ENCODE measurements at regions not wholly inside any gene's neighbourhood (a gene's known extent, or its start where the extent isn't known, plus 50 kb on each side); places are given as distances from the start of the nearest gene placed in this dataset.

DNA sequence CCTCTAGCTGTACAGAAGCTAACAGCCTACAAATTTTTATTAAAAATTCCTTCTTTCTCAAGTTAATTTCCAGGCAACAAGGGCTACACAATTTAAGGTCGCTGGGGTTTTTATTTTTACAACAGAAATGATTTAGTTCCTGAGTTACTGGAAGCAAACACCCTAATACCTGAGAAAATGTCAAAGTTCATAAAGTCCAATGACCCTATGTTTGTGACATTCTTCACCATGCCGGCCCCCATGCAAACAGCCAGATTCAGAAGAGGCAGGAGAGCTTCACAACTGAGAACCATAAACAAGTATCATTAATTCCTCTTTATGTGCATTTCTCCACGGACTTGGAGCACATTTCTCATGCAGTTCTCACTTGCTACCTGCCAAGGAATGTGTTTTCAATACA is 236.2 kb upstream of the EGLN3 start (continued):
- TF ChIP-seq, protein P1, sequence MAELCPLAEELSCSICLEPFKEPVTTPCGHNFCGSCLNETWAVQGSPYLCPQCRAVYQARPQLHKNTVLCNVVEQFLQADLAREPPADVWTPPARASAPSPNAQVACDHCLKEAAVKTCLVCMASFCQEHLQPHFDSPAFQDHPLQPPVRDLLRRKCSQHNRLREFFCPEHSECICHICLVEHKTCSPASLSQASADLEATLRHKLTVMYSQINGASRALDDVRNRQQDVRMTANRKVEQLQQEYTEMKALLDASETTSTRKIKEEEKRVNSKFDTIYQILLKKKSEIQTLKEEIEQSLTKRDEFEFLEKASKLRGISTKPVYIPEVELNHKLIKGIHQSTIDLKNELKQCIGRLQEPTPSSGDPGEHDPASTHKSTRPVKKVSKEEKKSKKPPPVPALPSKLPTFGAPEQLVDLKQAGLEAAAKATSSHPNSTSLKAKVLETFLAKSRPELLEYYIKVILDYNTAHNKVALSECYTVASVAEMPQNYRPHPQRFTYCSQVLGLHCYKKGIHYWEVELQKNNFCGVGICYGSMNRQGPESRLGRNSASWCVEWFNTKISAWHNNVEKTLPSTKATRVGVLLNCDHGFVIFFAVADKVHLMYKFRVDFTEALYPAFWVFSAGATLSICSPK (IDR thresholded peaks at IDR 0.05; ENCODE audit: borderline replicate concordance) = no peak
- TF ChIP-seq ZNF444 (CRISPR knock-in tag; IDR thresholded peaks at IDR 0.05) (no peak), ZC3H8 (IDR thresholded peaks at IDR 0.05) (no peak), ILK (tag; IDR thresholded peaks at IDR 0.05; ENCODE audit: borderline replicate concordance, low read depth) (no peak), SMAD1 (IDR thresholded peaks at IDR 0.05; ENCODE audit: low read depth, low read length, partially characterized antibody) (no peak), NCOR1 (IDR thresholded peaks at IDR 0.05) (no peak), PPARD (CRISPR knock-in tag; IDR thresholded peaks at IDR 0.05) (no peak), HEY1 (CRISPR knock-in tag; IDR thresholded peaks at IDR 0.05; ENCODE audit: borderline replicate concordance) (no peak), MYNN (IDR thresholded peaks at IDR 0.05) (no peak), MYNN (CRISPR knock-in tag; IDR thresholded peaks at IDR 0.05) (no peak), CBFA2T2 (conservative IDR thresholded peaks at IDR 0.05) (no peak), STAT5A (IDR thresholded peaks at IDR 0.05; ENCODE audit: borderline replicate concordance, low read length) (no peak)

- Histone ChIP-seq H2AFZ (ENCODE audit: low read depth, low read length) (no peak overlapping the region), H3K4me3 (no peak overlapping the region), H3K79me2 (ENCODE audit: control insufficient read depth, insufficient read depth, low read length) (no peaks in the 10 kb centered on the region), H3K27ac (ENCODE audit: extremely low read depth, low read depth, low read length) (no peak overlapping the region), H3K4me1 (replicated peaks in 1 of 2; ENCODE audit: control insufficient read depth in 2 of 2, insufficient read depth in 2 of 2, low read length in 2 of 2) (no peaks in the 10 kb centered on the region), H3K9me1 (ENCODE audit: control insufficient read depth, insufficient read depth, low read length) (no peaks in the 10 kb centered on the region), H4K20me1 (replicated peaks; ENCODE audit: control insufficient read depth, insufficient read depth, low read length) (no peaks in the 10 kb centered on the region), H3K27me3 (ENCODE audit: control insufficient read depth in 2 of 2, insufficient read depth in 2 of 2, low read length in 2 of 2) (no peaks in the 10 kb centered on the region; a peak in 1 of 5 replicates), H3K9ac (ENCODE audit: insufficient read depth in 1 of 2, low read depth in 2 of 2, low read length in 2 of 2) (no peak overlapping the region), H3K9me3 (replicated peaks; ENCODE audit: control insufficient read depth, insufficient read depth, low read depth, low read length) (no peaks in the 10 kb centered on the region), H3K36me3 (ENCODE audit: control insufficient read depth, insufficient read depth, low read length) (no peaks in the 10 kb centered on the region), H3K4me2 (ENCODE audit: insufficient read depth, low read length) (no peak overlapping the region)
- intact Hi-C loops (cut with micrococcal nuclease) (no loop called here), in situ Hi-C loops (cut with MboI) (no loop called here)
- no TSS peak for BruUV-seq (replicated peaks)
- TF ChIP-seq ZNF124 (CRISPR knock-in tag; IDR thresholded peaks at IDR 0.05) (no peak), NR1H2 (CRISPR knock-in tag; IDR thresholded peaks at IDR 0.05) (no peak), TAL1 (IDR thresholded peaks at IDR 0.05) (no peak), RBM39 (optimal IDR thresholded peaks at IDR 0.05; ENCODE audit: low read depth, low read length) (no peak), XRCC5 (IDR thresholded peaks at IDR 0.05; ENCODE audit: low read depth, low read length) (no peak)
- TF ChIP-seq, protein P2, sequence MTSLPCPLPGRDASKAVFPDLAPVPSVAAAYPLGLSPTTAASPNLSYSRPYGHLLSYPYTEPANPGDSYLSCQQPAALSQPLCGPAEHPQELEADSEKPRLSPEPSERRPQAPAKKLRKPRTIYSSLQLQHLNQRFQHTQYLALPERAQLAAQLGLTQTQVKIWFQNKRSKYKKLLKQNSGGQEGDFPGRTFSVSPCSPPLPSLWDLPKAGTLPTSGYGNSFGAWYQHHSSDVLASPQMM (CRISPR knock-in tag; IDR thresholded peaks at IDR 0.05) = no peak
- ChIA-PET CTCF (ENCODE audit: low intra/inter-chr PET ratio) (no interaction called here), POLR2A (no interaction called here)
- ATAC-seq (no peak), FAIRE-seq (no peak), DNase-seq (ENCODE audit: extremely low read depth in 1 of 4, low spot score in 3 of 4) (no peak)
- WGBS (ENCODE audit: insufficient coverage, low coverage, missing lambda C conversion rate) = 0% methylated on average over 2 of the region's 2 CpGs
Measured at GRCh38 chr14:34184126-34184525, 233.3 kb upstream of the EGLN3 start.

All from K562 (cell line).